ENCODE measurements at regions not wholly inside any gene's neighbourhood (a gene's known extent, or its start where the extent isn't known, plus 50 kb on each side); places are given as distances from the start of the nearest gene placed in this dataset.

DNA sequence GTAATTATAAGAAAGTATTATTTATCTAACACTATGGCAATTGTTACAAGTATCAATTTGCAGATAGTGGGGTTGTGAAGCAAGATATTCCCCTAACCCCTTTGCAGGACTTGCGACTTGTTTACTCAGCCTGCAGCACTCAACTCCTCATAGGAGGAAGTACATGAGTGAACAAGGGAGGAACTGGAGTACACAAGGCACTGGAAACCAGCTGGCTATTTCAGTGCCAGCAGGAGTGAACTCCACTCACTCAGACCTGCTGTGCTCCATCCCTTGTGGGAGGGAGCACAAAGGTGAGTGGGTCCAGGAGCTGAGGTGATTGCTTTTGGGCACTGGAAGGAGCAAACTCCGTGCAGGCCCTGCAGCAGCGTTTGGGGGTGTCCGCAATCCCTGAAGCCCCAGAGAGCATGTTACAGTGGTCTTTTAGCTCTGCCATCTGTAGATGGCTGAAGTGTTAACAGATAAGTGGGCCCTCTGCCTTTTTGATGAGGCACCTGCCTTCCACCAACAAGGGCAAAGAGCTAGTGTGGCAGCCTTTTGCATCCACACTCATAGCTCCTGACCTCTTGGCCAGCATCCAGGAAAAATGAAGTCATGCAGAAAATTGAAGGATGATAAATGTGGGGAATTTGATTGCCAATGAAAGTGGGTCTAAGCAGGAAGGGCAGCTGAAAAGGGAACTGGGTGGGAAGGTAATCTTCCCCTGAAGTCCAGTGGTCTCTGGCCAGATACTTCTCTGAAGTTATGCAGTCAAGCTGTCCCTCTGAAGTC lies 802.2 kb upstream of the MIR17HG start:
- H2AK5ac ChIP-seq (ENCODE audit: low read depth, low read length), result no peak overlapping the region
- H3K18ac ChIP-seq (ENCODE audit: low read depth, low read length), result no peak overlapping the region
- H2BK20ac ChIP-seq (ENCODE audit: low read depth, low read length), result no peak overlapping the region
- no peak overlapping the region for H4K5ac ChIP-seq (ENCODE audit: low read depth, low read length)
- H3K9me3 ChIP-seq (ENCODE audit: control insufficient read depth, insufficient read depth, low read length), result peaks cover 5% of the 10 kb centered on the region; the same call in 1 of the 2 replicates
- in situ Hi-C loops (cut with MboI; ENCODE audit: low sequenced_read_pairs) (no loop called here), intact Hi-C loops (cut with micrococcal nuclease) (no loop called here), dilution Hi-C loops (cut with HindIII; ENCODE audit: low sequenced_read_pairs, unreplicated experiment) (no loop called here)
- no peaks in the 10 kb centered on the region for H3K27me3 ChIP-seq (ENCODE audit: control insufficient read depth, insufficient read depth, low read length)
- no peak overlapping the region for H3K14ac ChIP-seq (replicated peaks; ENCODE audit: low read depth, low read length)
- ATAC-seq (ENCODE audit: low read depth) (no peak), DNase-seq (no peak)
- no TSS peak for BruUV-seq (replicated peaks)
- no peak overlapping the region for H3K4ac ChIP-seq (ENCODE audit: low read depth, low read length)
- no peak overlapping the region for H4K91ac ChIP-seq (ENCODE audit: insufficient read depth, low read depth, low read length)
- no peak overlapping the region for H2AK9ac ChIP-seq (replicated peaks; ENCODE audit: low read depth, low read length, poor library complexity)
- no peak overlapping the region for H2BK5ac ChIP-seq (ENCODE audit: low read depth, low read length, poor library complexity, severe bottlenecking)
- ChIA-PET POLR2A (ENCODE audit: unreplicated experiment) (no interaction called here), CTCF (no interaction called here)
- H3K56ac ChIP-seq (ENCODE audit: extremely low read depth, insufficient read depth, low read length), result no peak overlapping the region
- H2BK15ac ChIP-seq (ENCODE audit: low read depth, low read length), result no peak overlapping the region
- H3K79me1 ChIP-seq (ENCODE audit: low read depth in 1 of 2, low read length in 2 of 2), result no peaks in the 10 kb centered on the region
- 83% methylated on average over 2 of the region's 4 CpGs; no CpG with 5 or more reads in 1 of the 2 experiments for WGBS, 2 experiments (ENCODE audit: extremely low coverage in 2 of 2, insufficient read length in 1 of 2)
- no peak overlapping the region for H4K8ac ChIP-seq (ENCODE audit: low read depth in 2 of 2, low read length in 2 of 2)
- H3K36me3 ChIP-seq (ENCODE audit: control insufficient read depth, insufficient read depth, low read length), result no peaks in the 10 kb centered on the region
- no peak overlapping the region for H3K4me2 ChIP-seq (ENCODE audit: low read depth, low read length)
- TF ChIP-seq CEBPB (IDR thresholded peaks at IDR 0.05; ENCODE audit: low read depth, low read length), result no peak
- no peak for TF ChIP-seq MXI1 (IDR thresholded peaks at IDR 0.05; ENCODE audit: borderline replicate concordance, low read depth, low read length)
- TF ChIP-seq, protein P1, sequence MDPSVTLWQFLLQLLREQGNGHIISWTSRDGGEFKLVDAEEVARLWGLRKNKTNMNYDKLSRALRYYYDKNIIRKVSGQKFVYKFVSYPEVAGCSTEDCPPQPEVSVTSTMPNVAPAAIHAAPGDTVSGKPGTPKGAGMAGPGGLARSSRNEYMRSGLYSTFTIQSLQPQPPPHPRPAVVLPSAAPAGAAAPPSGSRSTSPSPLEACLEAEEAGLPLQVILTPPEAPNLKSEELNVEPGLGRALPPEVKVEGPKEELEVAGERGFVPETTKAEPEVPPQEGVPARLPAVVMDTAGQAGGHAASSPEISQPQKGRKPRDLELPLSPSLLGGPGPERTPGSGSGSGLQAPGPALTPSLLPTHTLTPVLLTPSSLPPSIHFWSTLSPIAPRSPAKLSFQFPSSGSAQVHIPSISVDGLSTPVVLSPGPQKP (IDR thresholded peaks at IDR 0.05; ENCODE audit: borderline replicate concordance, low read depth, low read length), result no peak
- H3K27ac ChIP-seq (ENCODE audit: insufficient read depth, low read length), result no peak overlapping the region
- H4K20me1 ChIP-seq (ENCODE audit: insufficient read depth, low read length), result no peaks in the 10 kb centered on the region
- no peak overlapping the region for H3K9ac ChIP-seq (ENCODE audit: low read depth, low read length)
- H2BK120ac ChIP-seq (ENCODE audit: low read depth, low read length), result no peak overlapping the region
- no peak overlapping the region for H3K23ac ChIP-seq (ENCODE audit: low read depth, low read length)
- no peaks in the 10 kb centered on the region for H3K9me1 ChIP-seq (ENCODE audit: insufficient read depth, low read length)
- no peak overlapping the region for H3K4me3 ChIP-seq (ENCODE audit: insufficient read depth, low read depth, low read length)
- H2AFZ ChIP-seq (replicated peaks; ENCODE audit: low read length, poor library complexity), result peak overlapping the region; percentile 8
- no peaks in the 10 kb centered on the region for H3K4me1 ChIP-seq (ENCODE audit: control insufficient read depth, insufficient read depth, low read length)

Measured in IMR-90 (cell line).